ENCODE measurements at regions not wholly inside any gene's neighbourhood (a gene's known extent, or its start where the extent isn't known, plus 50 kb on each side); places are given as distances from the start of the nearest gene placed in this dataset.

DNA sequence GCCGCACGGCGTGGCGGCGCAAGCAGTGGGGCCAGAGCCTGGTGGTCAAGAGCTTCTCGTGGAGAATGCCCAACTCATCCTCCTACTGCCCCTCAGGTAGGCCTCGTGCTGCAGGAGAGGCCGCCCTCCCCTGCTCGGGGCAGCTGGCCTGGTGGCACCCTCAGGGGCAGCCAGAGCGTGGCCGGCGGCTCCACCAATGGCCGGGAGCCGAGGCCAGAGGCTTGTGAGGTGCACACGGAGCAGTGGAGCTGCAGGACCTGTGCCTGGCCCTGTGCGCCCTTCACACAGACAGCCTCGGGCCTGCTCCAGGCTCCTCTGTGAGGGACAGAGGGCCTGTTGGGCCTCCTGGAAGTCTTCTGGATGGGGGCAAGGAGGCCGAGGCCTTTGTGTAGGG lies 85.5 kb downstream of the NPIPB11 start:
- TF ChIP-seq, protein P1, sequence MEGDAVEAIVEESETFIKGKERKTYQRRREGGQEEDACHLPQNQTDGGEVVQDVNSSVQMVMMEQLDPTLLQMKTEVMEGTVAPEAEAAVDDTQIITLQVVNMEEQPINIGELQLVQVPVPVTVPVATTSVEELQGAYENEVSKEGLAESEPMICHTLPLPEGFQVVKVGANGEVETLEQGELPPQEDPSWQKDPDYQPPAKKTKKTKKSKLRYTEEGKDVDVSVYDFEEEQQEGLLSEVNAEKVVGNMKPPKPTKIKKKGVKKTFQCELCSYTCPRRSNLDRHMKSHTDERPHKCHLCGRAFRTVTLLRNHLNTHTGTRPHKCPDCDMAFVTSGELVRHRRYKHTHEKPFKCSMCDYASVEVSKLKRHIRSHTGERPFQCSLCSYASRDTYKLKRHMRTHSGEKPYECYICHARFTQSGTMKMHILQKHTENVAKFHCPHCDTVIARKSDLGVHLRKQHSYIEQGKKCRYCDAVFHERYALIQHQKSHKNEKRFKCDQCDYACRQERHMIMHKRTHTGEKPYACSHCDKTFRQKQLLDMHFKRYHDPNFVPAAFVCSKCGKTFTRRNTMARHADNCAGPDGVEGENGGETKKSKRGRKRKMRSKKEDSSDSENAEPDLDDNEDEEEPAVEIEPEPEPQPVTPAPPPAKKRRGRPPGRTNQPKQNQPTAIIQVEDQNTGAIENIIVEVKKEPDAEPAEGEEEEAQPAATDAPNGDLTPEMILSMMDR (IDR thresholded peaks at IDR 0.05) = no peak
- TF ChIP-seq POLR2A (IDR thresholded peaks at IDR 0.05) = no peak
- TF ChIP-seq EP300 (IDR thresholded peaks at IDR 0.05) = no peak

Data from tibial nerve (tissue), 4 donors.